ENCODE measurements at regions not wholly inside any gene's neighbourhood (a gene's known extent, or its start where the extent isn't known, plus 50 kb on each side); places are given as distances from the start of the nearest gene placed in this dataset.
A peak's percentile ranks its signal among the peaks of the same experiment; 100 is the strongest.

DNA sequence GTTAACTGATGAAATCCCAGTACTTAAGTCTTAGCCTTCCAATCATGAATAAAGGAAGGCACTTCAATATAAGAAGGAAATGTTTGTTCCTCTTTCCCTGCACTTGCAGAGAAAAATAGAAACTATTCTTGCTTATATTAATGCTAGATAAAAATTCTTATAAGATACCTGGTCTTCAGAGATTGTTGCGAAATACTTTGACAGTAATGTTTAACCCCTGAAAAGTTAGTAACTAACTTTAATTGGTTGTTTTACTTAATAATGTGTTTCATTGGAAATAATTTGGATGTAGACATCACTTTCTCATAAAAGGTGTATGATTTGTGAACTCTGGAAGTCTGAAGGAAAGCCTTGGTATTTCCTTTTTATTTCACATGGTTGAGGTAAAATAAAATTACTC lies 294.2 kb upstream of the SYNCRIP start:
- intact Hi-C loops (cut with DNase I): no loop called here
- Histone ChIP-seq H3K9me3 (no peaks in the 10 kb centered on the region), H3K4me1 (replicated peaks) (no peaks in the 10 kb centered on the region), H3K27me3 (replicated peaks; ENCODE audit: insufficient read depth) (no peaks in the 10 kb centered on the region), H3K4me3 (no peak overlapping the region), H3K36me3 (no peaks in the 10 kb centered on the region), H3K27ac (no peak overlapping the region)
- 88% methylated on average over 1 of the region's 1 CpG for WGBS
- TF ChIP-seq POLR2A (IDR thresholded peaks at IDR 0.05) (no peak), POLR2AphosphoS5 (IDR thresholded peaks at IDR 0.05) (no peak)
- TF ChIP-seq, protein P1, sequence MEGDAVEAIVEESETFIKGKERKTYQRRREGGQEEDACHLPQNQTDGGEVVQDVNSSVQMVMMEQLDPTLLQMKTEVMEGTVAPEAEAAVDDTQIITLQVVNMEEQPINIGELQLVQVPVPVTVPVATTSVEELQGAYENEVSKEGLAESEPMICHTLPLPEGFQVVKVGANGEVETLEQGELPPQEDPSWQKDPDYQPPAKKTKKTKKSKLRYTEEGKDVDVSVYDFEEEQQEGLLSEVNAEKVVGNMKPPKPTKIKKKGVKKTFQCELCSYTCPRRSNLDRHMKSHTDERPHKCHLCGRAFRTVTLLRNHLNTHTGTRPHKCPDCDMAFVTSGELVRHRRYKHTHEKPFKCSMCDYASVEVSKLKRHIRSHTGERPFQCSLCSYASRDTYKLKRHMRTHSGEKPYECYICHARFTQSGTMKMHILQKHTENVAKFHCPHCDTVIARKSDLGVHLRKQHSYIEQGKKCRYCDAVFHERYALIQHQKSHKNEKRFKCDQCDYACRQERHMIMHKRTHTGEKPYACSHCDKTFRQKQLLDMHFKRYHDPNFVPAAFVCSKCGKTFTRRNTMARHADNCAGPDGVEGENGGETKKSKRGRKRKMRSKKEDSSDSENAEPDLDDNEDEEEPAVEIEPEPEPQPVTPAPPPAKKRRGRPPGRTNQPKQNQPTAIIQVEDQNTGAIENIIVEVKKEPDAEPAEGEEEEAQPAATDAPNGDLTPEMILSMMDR (IDR thresholded peaks at IDR 0.05): no peak
- no peak for DNase-seq (ENCODE audit: low spot score)

DNA sequence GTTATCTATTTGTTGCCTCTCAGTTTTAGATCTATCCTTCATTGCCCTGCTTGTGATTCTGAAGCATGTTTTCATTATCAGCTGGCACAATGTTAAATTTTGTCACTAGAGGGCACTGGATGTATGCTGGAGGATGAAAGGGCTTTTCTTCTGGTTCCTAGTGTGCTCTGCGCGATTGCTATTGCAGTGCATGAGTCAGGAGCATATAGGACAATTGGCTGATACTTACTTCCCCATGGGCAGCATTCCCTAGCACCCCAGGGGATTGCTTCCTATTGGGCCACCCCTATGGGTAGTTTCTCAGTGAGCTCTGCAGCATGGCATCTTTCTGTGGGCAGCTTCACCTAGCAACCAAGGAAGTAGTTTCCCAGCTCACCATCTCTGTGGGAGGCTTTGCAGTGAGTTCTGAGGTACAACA lies 280.3 kb upstream of the SYNCRIP start:
- Histone ChIP-seq H3K27ac (no peak overlapping the region), H3K4me1 (replicated peaks) (no peaks in the 10 kb centered on the region), H3K36me3 (no peaks in the 10 kb centered on the region), H3K9me3 (no peaks in the 10 kb centered on the region), H3K27me3 (replicated peaks; ENCODE audit: insufficient read depth) (no peaks in the 10 kb centered on the region), H3K4me3 (no peak overlapping the region)
- intact Hi-C loops (cut with DNase I): loop anchor here (5.0 to 10.0 kb wide), 3 partner anchors 934 to 1102 kb away; partner anchors contain the start of gene HTR1E
- TF ChIP-seq POLR2AphosphoS5 (IDR thresholded peaks at IDR 0.05) (peak; percentile 36), POLR2A (IDR thresholded peaks at IDR 0.05) (no peak)
- TF ChIP-seq, protein P1 (IDR thresholded peaks at IDR 0.05): peak in 3 of 4 experiments; percentile 40 to 58 (median 56)
- WGBS: 7% methylated on average over 2 of the region's 2 CpGs
- DNase-seq (ENCODE audit: low spot score): peak; percentile 29

DNA sequence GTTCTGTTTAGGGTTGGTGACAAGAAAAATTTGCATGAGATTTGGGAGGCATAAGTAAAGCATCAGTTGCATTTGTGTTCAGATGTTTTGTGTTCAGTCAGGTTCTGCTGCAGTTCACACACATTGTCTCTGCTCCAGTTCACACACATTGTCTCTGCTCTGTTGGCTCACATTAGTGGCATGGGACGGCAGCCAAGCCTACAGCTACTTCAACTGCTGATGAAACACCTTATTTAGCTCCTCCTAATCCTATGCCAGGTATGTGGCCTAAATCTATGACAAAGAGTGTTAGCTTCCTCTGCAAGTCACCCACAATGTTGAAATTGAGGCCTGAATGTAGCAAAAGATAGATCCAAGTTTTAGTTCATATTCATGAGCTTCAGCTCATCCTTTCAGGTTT lies 278.1 kb upstream of the SYNCRIP start:
- Histone ChIP-seq H3K9me3 (no peaks in the 10 kb centered on the region), H3K4me1 (replicated peaks) (no peaks in the 10 kb centered on the region), H3K27me3 (replicated peaks; ENCODE audit: insufficient read depth) (no peaks in the 10 kb centered on the region), H3K27ac (no peak overlapping the region), H3K4me3 (no peak overlapping the region), H3K36me3 (no peaks in the 10 kb centered on the region)
- 16% methylated on average over 1 of the region's 1 CpG for whole genome bisulfite sequencing
- intact Hi-C loops (cut with DNase I): loop anchor here (5.0 to 10.0 kb wide), 3 partner anchors 937 to 1104 kb away; partner anchors contain the start of gene HTR1E
- DNase-seq (ENCODE audit: low spot score): peak; percentile 69
- TF ChIP-seq POLR2A (IDR thresholded peaks at IDR 0.05) (no peak), POLR2AphosphoS5 (IDR thresholded peaks at IDR 0.05) (no peak)
- TF ChIP-seq, protein P1 (IDR thresholded peaks at IDR 0.05): no peak

GRCh38 chr6:85917522-85917921 lies 274.8 kb upstream of the SYNCRIP start:
- TF ChIP-seq POLR2AphosphoS5 (IDR thresholded peaks at IDR 0.05) (no peak), POLR2A (IDR thresholded peaks at IDR 0.05) (no peak)
- TF ChIP-seq, protein P1 (IDR thresholded peaks at IDR 0.05): no peak
- no peaks in the 10 kb centered on the region for H3K27me3 ChIP-seq (replicated peaks; ENCODE audit: insufficient read depth)
- intact Hi-C loops (cut with DNase I): no loop called here

DNA sequence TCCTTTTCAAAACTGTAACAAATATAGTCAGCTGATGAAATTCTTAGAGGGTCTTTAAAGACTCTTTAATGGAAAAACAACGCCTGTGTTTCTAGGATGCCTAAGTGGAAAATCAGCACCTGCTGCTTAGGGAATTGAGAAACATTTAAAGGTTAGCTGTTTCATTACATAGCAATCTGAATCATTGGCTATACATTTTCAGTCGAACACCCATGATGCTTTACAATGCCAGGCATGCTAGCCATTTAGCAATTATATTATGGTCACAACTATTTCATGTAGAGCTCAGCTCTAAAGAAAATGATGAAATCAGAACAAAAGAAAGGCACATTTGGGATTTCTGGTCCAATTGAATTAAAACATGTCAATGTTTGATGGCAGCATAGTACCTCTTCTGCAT lies 270.3 kb upstream of the SYNCRIP start:
- no peak overlapping the region for H3K4me3 ChIP-seq
- H3K27me3 ChIP-seq (replicated peaks; ENCODE audit: insufficient read depth): no peaks in the 10 kb centered on the region
- H3K36me3 ChIP-seq: no peaks in the 10 kb centered on the region
- H3K4me1 ChIP-seq (replicated peaks): no peaks in the 10 kb centered on the region
- no peaks in the 10 kb centered on the region for H3K9me3 ChIP-seq
- H3K27ac ChIP-seq: peak overlapping the region in 1 of 2 donors; percentile 22
- no peak for DNase-seq (ENCODE audit: low spot score)
- no peak for TF ChIP-seq POLR2A (IDR thresholded peaks at IDR 0.05)
- TF ChIP-seq, protein P1 (IDR thresholded peaks at IDR 0.05): no peak
- 61% methylated on average over 2 of the region's 2 CpGs for WGBS
- intact Hi-C loops (cut with DNase I): no loop called here

More at GRCh38 chr6:85917522-85917921, 274.8 kb upstream of the SYNCRIP start:
- H3K9me3 ChIP-seq: no peaks in the 10 kb centered on the region
- no peaks in the 10 kb centered on the region for H3K36me3 ChIP-seq
- H3K4me3 ChIP-seq: no peak overlapping the region
- 83% methylated on average over 1 of the region's 1 CpG for WGBS
- DNase-seq (ENCODE audit: low spot score): no peak
- H3K4me1 ChIP-seq (replicated peaks): no peaks in the 10 kb centered on the region
- H3K27ac ChIP-seq: no peak overlapping the region

Data from prostate gland (tissue), 2 donors.